ENCODE measurements at regions not wholly inside any gene's neighbourhood (a gene's known extent, or its start where the extent isn't known, plus 50 kb on each side); places are given as distances from the start of the nearest gene placed in this dataset.
"Not testable (repeated sequence)": the region's sequence is repeated elsewhere in the genome, so short reads cannot be mapped to it uniquely, and the experiment has no call there.

DNA sequence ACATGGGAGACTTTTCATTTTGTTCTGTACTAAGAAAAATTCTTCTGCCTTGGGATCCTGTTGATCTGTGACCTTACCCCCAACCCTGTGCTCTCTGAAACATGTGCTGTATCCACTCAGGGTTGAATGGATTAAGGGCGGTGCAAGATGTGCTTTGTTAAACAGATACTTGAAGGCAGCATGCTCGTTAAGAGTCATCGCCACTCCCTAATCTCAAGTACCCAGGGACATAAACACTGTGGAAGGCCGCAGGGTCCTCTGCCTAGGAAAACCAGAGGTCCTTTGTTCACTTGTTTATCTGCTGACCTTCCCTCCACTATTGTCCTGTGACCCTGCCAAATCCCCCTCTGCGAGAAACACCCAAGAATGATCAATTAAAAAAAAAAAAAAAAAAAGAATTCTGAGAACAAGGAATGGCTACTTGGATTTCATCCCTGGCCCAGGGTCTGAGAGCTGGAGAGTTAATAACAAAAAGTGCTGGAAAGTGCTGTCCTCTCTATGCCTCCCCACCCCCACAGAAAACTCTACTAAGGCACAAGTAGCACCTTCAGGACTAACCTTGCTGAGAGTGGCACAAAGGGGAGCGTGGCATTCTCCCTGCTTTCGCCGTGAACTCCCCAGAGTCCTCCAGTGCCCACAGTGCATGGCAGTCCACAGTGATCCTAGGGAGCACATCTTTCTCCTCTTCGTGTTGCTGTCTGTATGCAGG, 297.1 kb downstream of the SIPA1L2 start:
- TF ChIP-seq, protein P1, sequence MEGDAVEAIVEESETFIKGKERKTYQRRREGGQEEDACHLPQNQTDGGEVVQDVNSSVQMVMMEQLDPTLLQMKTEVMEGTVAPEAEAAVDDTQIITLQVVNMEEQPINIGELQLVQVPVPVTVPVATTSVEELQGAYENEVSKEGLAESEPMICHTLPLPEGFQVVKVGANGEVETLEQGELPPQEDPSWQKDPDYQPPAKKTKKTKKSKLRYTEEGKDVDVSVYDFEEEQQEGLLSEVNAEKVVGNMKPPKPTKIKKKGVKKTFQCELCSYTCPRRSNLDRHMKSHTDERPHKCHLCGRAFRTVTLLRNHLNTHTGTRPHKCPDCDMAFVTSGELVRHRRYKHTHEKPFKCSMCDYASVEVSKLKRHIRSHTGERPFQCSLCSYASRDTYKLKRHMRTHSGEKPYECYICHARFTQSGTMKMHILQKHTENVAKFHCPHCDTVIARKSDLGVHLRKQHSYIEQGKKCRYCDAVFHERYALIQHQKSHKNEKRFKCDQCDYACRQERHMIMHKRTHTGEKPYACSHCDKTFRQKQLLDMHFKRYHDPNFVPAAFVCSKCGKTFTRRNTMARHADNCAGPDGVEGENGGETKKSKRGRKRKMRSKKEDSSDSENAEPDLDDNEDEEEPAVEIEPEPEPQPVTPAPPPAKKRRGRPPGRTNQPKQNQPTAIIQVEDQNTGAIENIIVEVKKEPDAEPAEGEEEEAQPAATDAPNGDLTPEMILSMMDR (IDR thresholded peaks at IDR 0.05): not testable (repeated sequence)
- TF ChIP-seq POLR2AphosphoS5, TCF7L2 (IDR thresholded peaks at IDR 0.05; ENCODE audit: low read depth, low read length): not testable (repeated sequence)
